ENCODE measurements at regions not wholly inside any gene's neighbourhood (a gene's known extent, or its start where the extent isn't known, plus 50 kb on each side); places are given as distances from the start of the nearest gene placed in this dataset.
A peak's percentile ranks its signal among the peaks of the same experiment; 100 is the strongest.

GRCh38 chr17:83194186-83194561, 114.8 kb downstream of the METRNL start:
- H3K4me3 Mint-ChIP-seq: no peak overlapping the region
- H3K27me3 Mint-ChIP-seq: peaks cover 4% of the 10 kb centered on the region
- H3K27ac Mint-ChIP-seq: peak overlapping the region; percentile 67
- peaks cover 20 to 22% of the 10 kb centered on the region in 2 donors for H3K4me1 ChIP-seq (ENCODE audit: control insufficient read depth in 2 of 2, insufficient read depth in 2 of 2, low read length in 2 of 2)
- POLR2A ChIA-PET: no interaction called here
- H3K27ac ChIP-seq (ENCODE audit: low read length in 2 of 2): no peak overlapping the region
- peak overlapping the region; percentile 40 for H3K4me2 ChIP-seq (replicated peaks; ENCODE audit: low read depth, low read length, poor library complexity, severe bottlenecking)
- H3K9me3 ChIP-seq (ENCODE audit: control extremely low read depth in 1 of 3, control insufficient read depth in 2 of 3, insufficient read depth in 1 of 3, low read length in 2 of 3): peaks cover 0 to 13% (median 0%) of the 10 kb centered on the region in 3 donors
- no peak for ATAC-seq (ENCODE audit: low read depth)
- TF ChIP-seq CTCF (IDR thresholded peaks at IDR 0.05) (no peak), EZH2 (IDR thresholded peaks at IDR 0.05; ENCODE audit: borderline replicate concordance, insufficient read depth, low read depth, low read length, poor library complexity, severe bottlenecking) (no peak)
- no peaks in the 10 kb centered on the region for H3K36me3 ChIP-seq (replicated peaks in 1 of 2; ENCODE audit: control extremely low read depth in 1 of 2, control insufficient read depth in 1 of 2, extremely low read depth in 1 of 2, insufficient read depth in 2 of 2, low read length in 1 of 2)
- peak overlapping the region; percentile 18 for H2AFZ ChIP-seq (ENCODE audit: insufficient read depth, low read depth, low read length, poor library complexity, severe bottlenecking)
- CTCF ChIA-PET: no interaction called here
- no peaks in the 10 kb centered on the region for H3K79me2 ChIP-seq (ENCODE audit: control insufficient read depth, insufficient read depth, low read length)
- H3K4me3 ChIP-seq (ENCODE audit: control extremely low read depth in 1 of 5, extremely low read depth in 1 of 5, insufficient read depth in 1 of 5, low read depth in 2 of 5, low read length in 4 of 5): no peak overlapping the region
- peaks cover 0 to 21% (median 2%) of the 10 kb centered on the region in 4 experiments for H3K27me3 ChIP-seq (replicated peaks in 1 of 4; ENCODE audit: control extremely low read depth in 1 of 4, control insufficient read depth in 3 of 4, insufficient read depth in 4 of 4, low read length in 3 of 4)
- 21% methylated on average over 4 of the region's 7 CpGs for WGBS (ENCODE audit: insufficient coverage)
- H4K20me1 ChIP-seq (ENCODE audit: control insufficient read depth, insufficient read depth, low read length, poor library complexity, severe bottlenecking): no peaks in the 10 kb centered on the region
- DNase-seq: no peak
- peaks cover 17% of the 10 kb centered on the region for H3K4me1 Mint-ChIP-seq
- H3K9me3 Mint-ChIP-seq (ENCODE audit: insufficient read depth): no peaks in the 10 kb centered on the region
- no peak overlapping the region for H3K9ac ChIP-seq (ENCODE audit: low read length)
- intact Hi-C loops (cut with micrococcal nuclease): no loop called here

GRCh38 chr17:83194761-83195329, 115.4 kb downstream of the METRNL start:
- Histone ChIP-seq H3K4me1 (ENCODE audit: control insufficient read depth in 2 of 2, insufficient read depth in 2 of 2, low read length in 2 of 2) (peaks cover 24 to 29% of the 10 kb centered on the region in 2 donors), H3K27ac (ENCODE audit: low read length in 2 of 2) (no peak overlapping the region), H3K79me2 (ENCODE audit: control insufficient read depth, insufficient read depth, low read length) (no peaks in the 10 kb centered on the region), H4K20me1 (ENCODE audit: control insufficient read depth, insufficient read depth, low read length, poor library complexity, severe bottlenecking) (no peaks in the 10 kb centered on the region), H3K9ac (ENCODE audit: low read length) (no peak overlapping the region), H3K27me3 (replicated peaks in 1 of 4; ENCODE audit: control extremely low read depth in 1 of 4, control insufficient read depth in 3 of 4, insufficient read depth in 4 of 4, low read length in 3 of 4) (peaks cover 0 to 21% (median 2%) of the 10 kb centered on the region in 4 experiments), H2AFZ (ENCODE audit: insufficient read depth, low read depth, low read length, poor library complexity, severe bottlenecking) (no peak overlapping the region), H3K9me3 (ENCODE audit: control extremely low read depth in 1 of 3, control insufficient read depth in 2 of 3, insufficient read depth in 1 of 3, low read length in 2 of 3) (peaks cover 0 to 13% (median 0%) of the 10 kb centered on the region in 3 donors), H3K4me3 (ENCODE audit: control extremely low read depth in 1 of 5, extremely low read depth in 1 of 5, insufficient read depth in 1 of 5, low read depth in 2 of 5, low read length in 4 of 5) (no peak overlapping the region), H3K4me2 (replicated peaks; ENCODE audit: low read depth, low read length, poor library complexity, severe bottlenecking) (no peak overlapping the region), H3K36me3 (replicated peaks in 1 of 2; ENCODE audit: control extremely low read depth in 1 of 2, control insufficient read depth in 1 of 2, extremely low read depth in 1 of 2, insufficient read depth in 2 of 2, low read length in 1 of 2) (no peaks in the 10 kb centered on the region)
- ChIA-PET POLR2A (no interaction called here), CTCF (no interaction called here)
- no peak for TF ChIP-seq CTCF (IDR thresholded peaks at IDR 0.05)
- no peak for TF ChIP-seq EZH2 (IDR thresholded peaks at IDR 0.05; ENCODE audit: borderline replicate concordance, insufficient read depth, low read depth, low read length, poor library complexity, severe bottlenecking)
- intact Hi-C loops (cut with micrococcal nuclease): no loop called here
- Mint-ChIP-seq H3K27me3 (peaks cover 4% of the 10 kb centered on the region), H3K27ac (peak overlapping the region; percentile 46), H3K4me1 (peaks cover 24% of the 10 kb centered on the region), H3K9me3 (ENCODE audit: insufficient read depth) (no peaks in the 10 kb centered on the region), H3K4me3 (no peak overlapping the region)
- DNase-seq: no peak
- WGBS (ENCODE audit: insufficient coverage): 89% methylated on average over 23 of the region's 24 CpGs
- ATAC-seq (ENCODE audit: low read depth): no peak

All from B cell (primary cell).